Muscle of leg (tissue), 3 donors: ENCODE measurements at regions not wholly inside any gene's neighbourhood (a gene's known extent, or its start where the extent isn't known, plus 50 kb on each side); places are given as distances from the start of the nearest gene placed in this dataset.
"Not testable (repeated sequence)": the region's sequence is repeated elsewhere in the genome, so short reads cannot be mapped to it uniquely, and the experiment has no call there.

Source experiments
- DNase-seq: peaks from one replicate; pipeline ENCODE4 v3.0.0; 2013
- H3K27ac ChIP-seq: one replicate; pipeline ENCODE4 v1.5.1; 2013; ENCODE audit warnings: mild to moderate bottlenecking, low read length, control low read depth
- H3K27me3 ChIP-seq: one replicate; pipeline ENCODE4 v1.6.1; 2013; ENCODE audit warnings: low read length; ENCODE audit not compliant: control insufficient read depth, insufficient read depth
- H3K36me3 ChIP-seq: one replicate; pipeline ENCODE4 v1.6.1; 2013; ENCODE audit warnings: low read length; ENCODE audit not compliant: control insufficient read depth, insufficient read depth
- H3K4me1 ChIP-seq: one replicate; pipeline ENCODE4 v1.6.1; 2013; ENCODE audit warnings: low read length; ENCODE audit not compliant: control insufficient read depth, insufficient read depth
- H3K4me3 ChIP-seq: one replicate; pipeline ENCODE4 v1.5.1; 2013; ENCODE audit warnings: low read length, control low read depth
- H3K9me3 ChIP-seq: replicated peaks from 2 replicates; pipeline ENCODE4 v1.6.1; 2013; ENCODE audit warnings: low read depth, low read length; ENCODE audit not compliant: control insufficient read depth
- WGBS: methylation state at CpG from one replicate; pipeline ENCODE4 v1.1.5; 2013; ENCODE audit warnings: missing lambda C conversion rate; ENCODE audit not compliant: insufficient coverage; 5-methylcytosine and 5-hydroxymethylcytosine counted together

DNA sequence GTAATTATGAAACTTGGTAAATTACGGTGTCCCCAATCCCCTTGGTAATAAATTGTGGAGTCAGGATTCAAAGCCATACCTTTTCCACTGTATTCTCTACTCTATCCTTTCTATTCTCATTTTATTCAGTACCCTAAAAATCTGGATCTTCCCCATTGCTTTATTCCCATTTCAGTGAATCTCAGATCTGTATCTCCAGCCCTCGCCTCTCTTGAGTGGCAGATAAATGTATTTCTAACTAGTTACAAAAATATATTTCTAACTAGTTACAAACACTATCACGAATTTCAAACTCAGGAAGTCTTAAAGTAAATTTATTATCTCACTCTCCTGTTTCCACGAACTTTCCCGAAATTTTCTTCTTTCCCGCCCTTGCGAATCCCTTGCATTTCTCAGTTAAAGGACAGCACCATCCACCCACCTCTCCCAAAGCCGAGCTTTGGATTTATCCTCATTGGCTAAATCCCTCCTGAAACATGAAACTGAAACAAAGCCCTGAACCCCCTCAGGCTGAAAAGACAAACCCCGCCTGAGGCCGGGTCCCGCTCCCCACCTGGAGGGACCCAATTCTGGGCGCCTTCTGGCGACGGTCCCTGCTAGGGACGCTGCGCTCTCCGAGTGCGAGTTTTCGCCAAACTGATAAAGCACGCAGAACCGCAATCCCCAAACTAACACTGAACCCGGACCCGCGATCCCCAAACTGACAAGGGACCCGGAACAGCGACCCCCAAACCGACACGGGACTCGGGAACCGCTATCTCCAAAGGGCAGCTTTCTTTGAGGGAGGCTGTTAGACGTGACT is 164.3 kb upstream of the PABPC3 start:
- peak; percentile 37 for DNase-seq
- H3K4me1 ChIP-seq = no peaks in the 10 kb centered on the region
- peak overlapping the region; percentile 25 for H3K4me3 ChIP-seq
- H3K9me3 ChIP-seq = no peaks in the 10 kb centered on the region
- WGBS = 19% methylated on average over 26 of the region's 31 CpGs
- H3K36me3 ChIP-seq = no peaks in the 10 kb centered on the region
- H3K27me3 ChIP-seq = peaks cover 22% of the 10 kb centered on the region
- no peak overlapping the region for H3K27ac ChIP-seq

DNA sequence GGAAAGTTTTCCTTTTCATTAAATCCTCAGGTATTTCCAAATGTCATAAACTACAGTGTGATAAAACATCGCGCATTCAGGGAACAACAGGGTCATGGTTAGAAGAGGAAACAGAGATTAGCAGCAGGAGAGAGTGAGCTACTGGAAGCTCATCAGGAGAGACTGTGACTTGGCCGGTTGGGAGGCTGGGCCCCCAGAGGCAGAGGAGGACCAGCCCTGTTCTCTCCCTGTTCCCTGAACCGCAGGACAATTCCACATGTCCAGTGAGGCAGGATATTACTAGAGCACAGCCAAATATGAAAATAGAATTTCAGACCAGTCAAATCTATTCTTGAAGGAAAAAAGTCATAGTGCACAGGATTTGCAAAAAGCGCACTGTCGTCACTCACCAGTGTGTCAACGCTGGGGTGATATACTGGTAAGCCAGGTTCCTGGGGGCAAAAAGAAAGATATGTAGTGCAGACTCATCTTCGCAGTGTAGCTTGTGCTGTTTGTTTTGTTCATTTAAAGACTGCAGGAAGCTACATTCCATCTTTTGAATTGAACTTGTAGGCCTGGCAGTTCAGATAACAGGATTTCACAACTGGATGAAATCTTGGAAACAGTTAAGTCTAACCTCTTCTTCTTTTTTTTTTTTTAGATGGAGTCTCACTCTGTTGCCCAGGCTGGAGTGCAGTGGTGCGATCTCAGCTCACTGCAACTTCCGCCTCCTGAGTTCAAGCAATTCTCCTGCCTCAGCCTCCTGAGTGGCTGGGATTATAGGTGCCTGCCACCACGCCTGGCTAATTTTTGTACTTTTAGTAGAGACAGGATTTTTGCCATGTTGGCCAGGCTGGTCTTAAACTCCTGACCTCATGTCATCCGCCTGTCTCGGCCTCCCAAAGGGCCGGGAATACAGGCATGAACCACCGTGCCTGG is 162.6 kb upstream of the PABPC3 start:
- not testable (repeated sequence) for H3K4me1 ChIP-seq, DNase-seq, H3K9me3 ChIP-seq, H3K4me3 ChIP-seq, H3K27ac ChIP-seq, H3K36me3 ChIP-seq
- 64% methylated on average over 8 of the region's 15 CpGs for WGBS
- H3K27me3 ChIP-seq = peaks cover 20% of the 10 kb centered on the region

DNA sequence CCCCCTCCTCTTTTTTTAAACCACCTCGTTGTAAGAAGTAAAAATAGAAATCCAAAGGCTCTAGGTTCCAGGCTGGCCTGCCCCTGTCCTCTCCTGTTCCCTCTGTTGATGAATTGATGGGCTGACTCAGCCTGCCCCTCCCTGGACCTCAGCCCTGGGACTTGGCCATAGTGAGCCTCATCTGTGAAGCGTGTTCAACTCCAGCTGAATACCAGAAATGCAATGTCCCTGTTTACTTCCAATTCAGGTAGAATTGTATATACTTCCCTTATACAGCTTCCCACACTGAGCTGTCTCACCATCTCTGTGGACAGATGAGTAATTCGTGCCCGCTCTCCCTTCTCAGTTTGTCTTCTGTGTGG is 161.9 kb upstream of the PABPC3 start:
- not testable (repeated sequence) for DNase-seq, H3K4me1 ChIP-seq, H3K27ac ChIP-seq, H3K9me3 ChIP-seq, H3K4me3 ChIP-seq, H3K36me3 ChIP-seq
- WGBS = 87% methylated on average over 3 of the region's 4 CpGs
- peaks cover 20% of the 10 kb centered on the region for H3K27me3 ChIP-seq

DNA sequence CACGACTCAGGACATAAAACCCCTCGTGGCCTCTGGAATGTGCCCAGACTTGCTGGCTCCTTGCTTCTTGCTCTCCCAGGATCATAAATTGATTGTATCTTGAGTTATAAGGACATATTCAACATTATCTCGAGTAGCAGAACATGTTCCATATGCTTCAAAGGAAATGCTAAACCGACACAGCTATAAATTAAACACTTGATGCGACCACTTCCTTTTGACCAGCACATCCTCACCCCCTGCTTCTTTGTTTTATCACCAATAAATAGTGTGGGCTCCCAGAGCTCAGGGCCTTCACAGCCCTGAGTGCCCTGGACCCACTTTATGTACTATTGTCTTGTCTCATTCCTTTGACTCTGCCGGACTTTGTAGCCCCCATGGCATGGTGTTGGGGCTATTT is 157.0 kb upstream of the PABPC3 start:
- Histone ChIP-seq H3K27ac (no peak overlapping the region), H3K4me1 (no peaks in the 10 kb centered on the region), H3K4me3 (no peak overlapping the region), H3K9me3 (no peaks in the 10 kb centered on the region), H3K36me3 (no peaks in the 10 kb centered on the region), H3K27me3 (peaks cover under 1% of the 10 kb centered on the region)
- WGBS = 82% methylated on average over 2 of the region's 6 CpGs
- no peak for DNase-seq

DNA sequence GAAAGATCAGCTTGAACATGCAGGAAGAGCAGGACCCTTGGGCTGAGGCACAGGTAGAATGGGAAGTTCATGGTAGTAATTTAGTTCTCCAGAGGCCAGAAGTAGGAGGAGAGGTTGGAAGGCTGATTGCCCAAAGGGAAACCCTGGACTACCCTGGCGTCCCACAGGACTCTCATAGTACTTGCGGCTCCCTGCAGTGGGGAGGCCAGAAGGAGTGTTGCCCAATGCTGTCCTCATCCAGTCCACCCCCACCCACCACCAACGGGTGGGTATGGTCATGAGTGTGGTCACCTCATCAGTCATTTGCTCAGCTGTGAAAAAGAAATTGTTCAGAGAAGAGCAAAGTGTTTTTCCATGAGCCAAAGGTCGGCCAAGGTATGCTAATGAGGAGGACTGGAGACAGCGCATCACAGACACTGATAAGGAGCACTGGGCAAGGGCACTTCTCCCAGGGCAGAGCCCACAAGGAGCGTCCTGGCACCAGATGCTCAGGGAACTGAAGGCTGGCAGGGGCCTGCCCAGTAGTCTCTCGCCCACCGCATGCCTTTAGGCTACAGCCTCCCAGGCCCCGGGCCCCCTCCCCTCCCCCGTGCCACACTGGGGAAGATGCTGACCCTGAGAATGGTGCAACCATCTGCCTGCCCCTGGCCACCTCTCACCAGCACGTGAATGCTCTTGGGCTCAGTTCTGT is 154.8 kb upstream of the PABPC3 start:
- not testable (repeated sequence) for DNase-seq, H3K27ac ChIP-seq, H3K27me3 ChIP-seq, H3K4me1 ChIP-seq, H3K9me3 ChIP-seq, H3K4me3 ChIP-seq, H3K36me3 ChIP-seq
- no CpG with 5 or more reads among the region's 11 CpGs for WGBS

DNA sequence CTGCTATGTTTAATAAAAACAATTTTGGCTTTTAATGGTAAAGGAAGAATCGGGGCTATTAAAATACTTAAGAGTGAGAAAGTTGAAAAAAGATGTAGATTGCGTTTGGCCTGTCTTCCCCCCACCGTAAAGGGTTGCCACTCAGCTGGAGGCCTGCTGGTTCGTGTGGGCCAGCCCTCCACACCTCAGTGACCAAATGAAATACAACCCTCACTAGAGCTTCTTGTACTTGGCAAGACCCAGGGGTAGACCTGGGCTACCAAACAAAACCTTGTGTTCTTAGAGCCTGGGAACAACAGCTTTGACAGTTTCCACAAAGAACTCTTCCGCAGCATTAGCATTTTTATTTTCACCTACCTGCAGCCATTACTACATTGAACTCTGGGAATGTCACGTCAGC is 152.8 kb upstream of the PABPC3 start:
- Histone ChIP-seq H3K4me3 (no peak overlapping the region), H3K27me3 (no peaks in the 10 kb centered on the region), H3K4me1 (no peaks in the 10 kb centered on the region), H3K36me3 (no peaks in the 10 kb centered on the region), H3K9me3 (no peaks in the 10 kb centered on the region), H3K27ac (no peak overlapping the region)
- WGBS = 56% methylated on average over 3 of the region's 6 CpGs
- no peak for DNase-seq

DNA sequence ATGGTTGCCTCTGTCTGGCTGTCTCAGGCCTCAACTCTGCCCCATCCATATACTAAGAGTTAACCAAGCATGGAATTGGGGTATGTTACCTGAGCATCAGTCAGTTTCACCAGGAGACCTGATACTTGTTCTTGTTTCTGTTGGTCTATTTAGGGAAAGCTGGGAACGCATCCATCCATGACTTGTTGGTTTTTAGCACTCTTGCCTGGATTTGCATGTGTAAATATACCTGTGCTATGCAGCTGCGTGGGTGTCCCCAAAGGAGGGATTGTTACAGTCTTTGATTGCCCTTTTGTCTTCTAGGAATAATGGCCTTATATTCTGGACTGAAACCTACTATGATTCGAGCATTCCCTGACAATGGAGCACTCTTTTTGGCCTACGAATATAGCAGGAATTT is 151.9 kb upstream of the PABPC3 start:
- not testable (repeated sequence) for H3K9me3 ChIP-seq, H3K27ac ChIP-seq, H3K27me3 ChIP-seq, H3K4me3 ChIP-seq, H3K36me3 ChIP-seq, H3K4me1 ChIP-seq, DNase-seq
- WGBS = 63% methylated on average over 1 of the region's 4 CpGs

DNA sequence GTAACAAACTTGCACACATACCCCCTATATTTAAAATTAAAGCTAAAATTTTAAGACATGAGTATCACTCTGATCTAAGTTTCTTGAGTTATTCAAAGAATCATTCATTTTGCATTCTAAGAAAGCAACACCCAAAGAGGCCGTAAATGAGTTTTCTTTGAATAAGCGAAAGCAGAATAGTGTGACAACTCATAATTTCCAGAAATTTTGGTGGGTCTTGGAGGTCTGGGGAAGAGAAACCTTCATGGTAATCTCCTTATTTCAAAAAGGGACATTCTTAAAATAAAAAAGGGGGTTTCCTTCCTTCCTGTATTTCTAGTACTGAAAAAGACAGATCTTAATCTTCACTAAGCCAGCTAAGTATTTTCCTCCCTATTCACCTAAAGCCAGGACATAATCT is 147.0 kb upstream of the PABPC3 start:
- H3K4me3 ChIP-seq, H3K27ac ChIP-seq, H3K4me1 ChIP-seq, H3K9me3 ChIP-seq, H3K27me3 ChIP-seq, H3K36me3 ChIP-seq, DNase-seq: not testable (repeated sequence)
- WGBS = no CpG with 5 or more reads among the region's 2 CpGs

DNA sequence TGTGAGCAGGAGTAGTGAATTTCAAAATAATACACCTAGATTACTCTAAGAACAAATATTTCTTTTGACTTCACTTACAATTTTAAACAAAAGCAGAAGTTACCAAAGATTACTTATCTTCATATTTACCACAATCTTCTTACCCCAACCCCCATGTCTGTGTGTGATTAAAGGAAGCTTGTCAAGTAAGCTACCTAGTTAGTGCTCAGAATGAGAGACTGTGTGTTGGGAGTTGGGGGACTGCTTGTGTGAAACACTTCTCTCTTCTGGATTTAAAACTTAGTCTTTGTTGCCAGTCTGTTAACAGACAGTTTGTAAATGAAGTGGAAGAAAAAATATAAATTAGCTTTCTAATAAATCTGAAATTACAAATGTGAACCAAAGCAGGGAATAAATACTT is 145.3 kb upstream of the PABPC3 start:
- H3K4me3 ChIP-seq, H3K27me3 ChIP-seq, DNase-seq, H3K9me3 ChIP-seq, H3K27ac ChIP-seq, H3K36me3 ChIP-seq, H3K4me1 ChIP-seq: not testable (repeated sequence)

DNA sequence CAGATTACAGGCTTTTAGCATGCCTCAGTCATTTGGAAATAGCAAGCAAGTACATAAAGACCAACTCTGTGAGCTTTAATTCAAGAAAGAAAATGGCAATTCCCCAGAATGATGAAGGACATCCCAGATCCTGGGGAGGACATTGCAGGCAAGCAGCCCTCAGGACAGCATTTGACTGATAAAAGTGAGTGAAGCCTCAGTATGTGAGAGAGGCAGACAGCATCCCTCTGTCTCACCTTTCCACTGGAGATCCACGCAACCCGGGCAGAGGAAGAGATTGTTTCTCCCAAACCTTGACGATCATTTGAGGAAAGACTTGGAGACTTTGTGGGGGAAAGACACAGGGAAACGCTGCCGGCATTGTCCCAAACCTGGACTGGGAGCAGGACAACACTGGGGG is 128.0 kb upstream of the PABPC3 start:
- not testable (repeated sequence) for H3K4me1 ChIP-seq, H3K27me3 ChIP-seq, DNase-seq, H3K9me3 ChIP-seq, H3K36me3 ChIP-seq
- WGBS = no CpG with 5 or more reads among the region's 5 CpGs
- peak overlapping the region; percentile 20 for H3K27ac ChIP-seq
- H3K4me3 ChIP-seq = peak overlapping the region; percentile 35
